Endothelial cell of umbilical vein (primary cell): ENCODE measurements at regions not wholly inside any gene's neighbourhood (a gene's known extent, or its start where the extent isn't known, plus 50 kb on each side); places are given as distances from the start of the nearest gene placed in this dataset.

ENCODE experiments used
- BruUV-seq: library from RNA; stranded (reverse); fragments of 400-500 nt; replicated peaks from 2 replicates; lab custom pipeline; 2021; lab: Mats Ljungman, UMichigan
- CTCF ChIA-PET: fragments of 300-600, 350-600 bp; sonication (Branson Sonifier 250); formaldehyde crosslinking; loops from one replicate; lab custom pipeline; 2021; ENCODE audit warnings: antibody characterized with exemption, inconsistent platforms; lab: Charles Lee
- POLR2A ChIA-PET: fragments of 300-600, 350-600 bp; sonication (Branson Sonifier 250); formaldehyde crosslinking; loops from one replicate; lab custom pipeline; 2021; ENCODE audit warnings: antibody characterized with exemption, inconsistent platforms; lab: Charles Lee
- DNase-seq: peaks from one replicate; pipeline ENCODE4 v3.0.0-alpha.2; 2011; ENCODE audit warnings: low read depth, low spot score
- FAIRE-seq: peaks from 2 replicates; lab custom pipeline; 2011; peaks lifted over from hg19 to GRCh38; lab: Jason Lieb, UNC
- H2AFZ ChIP-seq: 2 replicates; pipeline ENCODE4 v1.6.0; 2012; ENCODE audit warnings: low read depth, low read length, control low read depth, inconsistent platforms
- H3K27ac ChIP-seq: 2 replicates; pipeline ENCODE4 v1.5.1; 2011; ENCODE audit warnings: low read depth, mild to moderate bottlenecking, control low read depth, low read length, moderate library complexity; ENCODE audit not compliant: insufficient read depth
- H3K27me3 ChIP-seq, 2 experiments: 2 replicates each; pipeline versions ENCODE4 v1.6.0 to v1.6.1; 2011; ENCODE audit warnings: low read length in 2 of 2, mixed read lengths in 1 of 2; ENCODE audit not compliant: control insufficient read depth in 2 of 2, insufficient read depth in 2 of 2
- H3K36me3 ChIP-seq, 2 experiments: 2 replicates in 1 of 2; 3 replicates in 1 of 2; pipeline ENCODE4 v1.5.1; 2011; ENCODE audit warnings: low read length in 2 of 2, mild to moderate bottlenecking in 1 of 2, moderate library complexity in 1 of 2; ENCODE audit not compliant: control insufficient read depth in 2 of 2, insufficient read depth in 2 of 2; ENCODE audit errors: extremely low read depth in 1 of 2
- H3K4me1 ChIP-seq: 3 replicates; pipeline ENCODE4 v1.5.1; 2011; ENCODE audit warnings: mild to moderate bottlenecking, low read length; ENCODE audit not compliant: control insufficient read depth, insufficient read depth; ENCODE audit errors: extremely low read depth
- H3K4me2 ChIP-seq: 2 replicates; pipeline ENCODE4 v1.6.1; 2011; ENCODE audit warnings: low read length, control low read depth, mixed read lengths; ENCODE audit not compliant: insufficient read depth
- H3K4me3 ChIP-seq, 3 experiments: fragments of 200-600 bp in 1 of 3; sonication (generic), shearing (Covaris generic) in 1 of 3; replicated peaks in 1 of 3; 2 replicates each; pipeline ENCODE4 v1.5.1; 2011 to 2016; ENCODE audit warnings: control low read depth in 3 of 3, low read length in 3 of 3, mild to moderate bottlenecking in 2 of 3, inconsistent platforms in 1 of 3, low read depth in 1 of 3, moderate library complexity in 1 of 3; ENCODE audit not compliant: insufficient read depth in 1 of 3
- H3K79me2 ChIP-seq: 2 replicates; pipeline ENCODE4 v1.6.0; 2012; ENCODE audit warnings: low read length, inconsistent platforms; ENCODE audit not compliant: control insufficient read depth, insufficient read depth
- H3K9ac ChIP-seq: replicated peaks from 2 replicates; pipeline ENCODE3; 2011; ENCODE audit warnings: low read length, control low read depth; ENCODE audit not compliant: insufficient read depth; ENCODE audit errors: extremely low read depth
- H3K9me1 ChIP-seq: replicated peaks from 3 replicates; pipeline ENCODE4 v1.6.0; 2011; ENCODE audit warnings: mild to moderate bottlenecking, low read length; ENCODE audit not compliant: control insufficient read depth, insufficient read depth; ENCODE audit errors: extremely low read depth
- H3K9me3 ChIP-seq: replicated peaks from 2 replicates; pipeline ENCODE4 v1.5.1; 2012; ENCODE audit warnings: low read length, inconsistent platforms; ENCODE audit not compliant: control insufficient read depth, insufficient read depth
- H4K20me1 ChIP-seq: replicated peaks from 2 replicates; pipeline ENCODE3; 2011; ENCODE audit warnings: mild to moderate bottlenecking, low read length; ENCODE audit not compliant: control insufficient read depth, insufficient read depth; ENCODE audit errors: extremely low read depth
- CTCF ChIP-seq, 2 donors: IDR thresholded peaks; 1 replicate in 1 of 2; 2 replicates in 1 of 2; pipeline ENCODE4 v1.5.1; 2011; ENCODE audit warnings: low read length in 2 of 2, mild to moderate bottlenecking in 2 of 2, moderate library complexity in 2 of 2, control low read depth in 1 of 2, inconsistent platforms in 1 of 2, low read depth in 1 of 2; ENCODE audit not compliant: insufficient read depth in 1 of 2; ENCODE audit errors: extremely low read depth in 1 of 2
- EZH2 ChIP-seq: IDR thresholded peaks from 2 replicates; pipeline ENCODE4 v1.6.1; 2012; ENCODE audit warnings: borderline replicate concordance, low read depth, mild to moderate bottlenecking, moderate library complexity, low read length, inconsistent platforms; ENCODE audit not compliant: severe bottlenecking
- FOS ChIP-seq: IDR thresholded peaks from 2 replicates; pipeline ENCODE4 v1.6.1; 2011; ENCODE audit warnings: mild to moderate bottlenecking, low read length, moderate library complexity, borderline replicate concordance; ENCODE audit not compliant: insufficient read depth
- GATA2 ChIP-seq: IDR thresholded peaks from 2 replicates; pipeline ENCODE4 v1.7.0; 2011; ENCODE audit warnings: low read depth, mild to moderate bottlenecking, moderate library complexity, mixed read lengths, low read length; ENCODE audit not compliant: insufficient read length, insufficient read depth
- JUN ChIP-seq: IDR thresholded peaks from 2 replicates; pipeline ENCODE4 v1.6.1; 2011; ENCODE audit warnings: borderline replicate concordance, low read depth; ENCODE audit not compliant: insufficient read length, insufficient read depth
- MYC ChIP-seq: IDR thresholded peaks from one replicate; pipeline ENCODE4 v1.6.1; 2011; ENCODE audit warnings: mild to moderate bottlenecking, low read depth, low read length
- POLR2A ChIP-seq: IDR thresholded peaks from 2 replicates; pipeline ENCODE4 v1.6.1; 2012; ENCODE audit warnings: low read depth, mild to moderate bottlenecking, control low read depth, low read length
- POLR2AphosphoS5 ChIP-seq: IDR thresholded peaks from 2 replicates; pipeline ENCODE4 v1.6.1; 2012; ENCODE audit warnings: low read depth, mild to moderate bottlenecking, control low read depth, low read length, moderate library complexity; ENCODE audit not compliant: insufficient read depth
- dilution Hi-C: fragments of 300-500 bp; cut with MboI; formaldehyde crosslinking; loops from one replicate; pipeline ENCODE4 v1.15.0; 2019; ENCODE audit warnings: low sequenced_read_pairs; ENCODE audit not compliant: extremely low pct_ligation_motif_present
- intact Hi-C: fragments of 100-400 bp; cut with micrococcal nuclease; formaldehyde crosslinking; loops from one replicate; pipeline ENCODE4 v1.10.0; 2022
- TF ChIP-seq, protein P1 (sequence below): IDR thresholded peaks from 2 replicates; pipeline ENCODE4 v1.6.1; 2011; ENCODE audit not compliant: insufficient read depth, insufficient read length

DNA sequence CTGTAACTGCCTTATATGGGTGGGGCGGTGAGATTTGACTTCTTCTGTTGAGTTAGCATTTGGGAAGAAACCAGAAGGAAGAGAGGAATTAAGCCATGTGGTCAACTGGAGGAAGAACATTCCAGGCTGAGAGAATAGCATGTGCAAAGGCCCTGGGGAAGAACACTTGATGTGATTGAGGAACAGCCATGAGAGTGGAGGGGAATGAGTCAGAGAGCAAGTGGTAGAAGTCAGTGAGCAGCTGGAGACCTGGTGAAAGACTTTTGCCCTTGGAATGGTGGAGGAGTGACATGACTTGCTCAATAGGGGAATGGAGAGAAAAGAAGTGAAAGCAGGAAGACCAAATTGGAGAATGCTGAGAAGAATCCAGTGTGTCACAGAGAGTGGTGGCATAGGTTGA is 327.8 kb upstream of the HAND2 start:
- ChIA-PET POLR2A (no interaction called here), CTCF (no interaction called here)
- no peaks in the 10 kb centered on the region for H3K27me3 ChIP-seq

More for the DNA sequence above, 327.8 kb upstream of the HAND2 start:
- H4K20me1 ChIP-seq = no peaks in the 10 kb centered on the region
- no peaks in the 10 kb centered on the region for H3K79me2 ChIP-seq
- no peak overlapping the region for H3K9ac ChIP-seq
- H2AFZ ChIP-seq = no peak overlapping the region
- dilution Hi-C loops = no loop called here
- TF ChIP-seq POLR2A (no peak), JUN (no peak), FOS (no peak), CTCF (IDR thresholded peaks at IDR 0.05; ENCODE audit: extremely low read depth in 1 of 2, insufficient read depth in 1 of 2, low read depth in 1 of 2, low read length in 2 of 2) (no peak), GATA2 (no peak), POLR2AphosphoS5 (no peak), EZH2 (no peak), MYC (no peak)
- TF ChIP-seq, protein P1, sequence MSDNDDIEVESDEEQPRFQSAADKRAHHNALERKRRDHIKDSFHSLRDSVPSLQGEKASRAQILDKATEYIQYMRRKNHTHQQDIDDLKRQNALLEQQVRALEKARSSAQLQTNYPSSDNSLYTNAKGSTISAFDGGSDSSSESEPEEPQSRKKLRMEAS = no peak
- H3K9me1 ChIP-seq = no peaks in the 10 kb centered on the region
- no TSS peak for BruUV-seq
- DNase-seq = no peak
- no peak overlapping the region for H3K27ac ChIP-seq
- no peaks in the 10 kb centered on the region for H3K9me3 ChIP-seq
- intact Hi-C loops = no loop called here
- H3K4me3 ChIP-seq = no peak overlapping the region
- H3K4me1 ChIP-seq = no peaks in the 10 kb centered on the region
- no peak for FAIRE-seq
- H3K36me3 ChIP-seq = no peaks in the 10 kb centered on the region
- H3K4me2 ChIP-seq = no peak overlapping the region
